HL-60 (cell line): ENCODE measurements at regions not wholly inside any gene's neighbourhood (a gene's known extent, or its start where the extent isn't known, plus 50 kb on each side); places are given as distances from the start of the nearest gene placed in this dataset.
"Not testable (repeated sequence)": the region's sequence is repeated elsewhere in the genome, so short reads cannot be mapped to it uniquely, and the experiment has no call there.

ENCODE experiments used
- DNase-seq, 2 experiments: peaks; one replicate each; pipeline ENCODE4 v3.0.0-alpha.2; 2010 to 2020; ENCODE audit warnings: low read depth in 1 of 2, low spot score in 1 of 2
- H3K27ac ChIP-seq: fragments of 250-450 bp; sonication (Bioruptor Pico); replicated peaks from 2 replicates; pipeline ENCODE4 v1.5.1; 2020; ENCODE audit warnings: mild to moderate bottlenecking, moderate library complexity
- H3K27me3 ChIP-seq: fragments of 250-450 bp; sonication (Bioruptor Pico); 2 replicates; pipeline ENCODE4 v1.5.1; 2021; ENCODE audit warnings: mild to moderate bottlenecking, moderate library complexity; ENCODE audit not compliant: insufficient read depth, poor library complexity, severe bottlenecking
- H3K4me3 ChIP-seq: replicated peaks from 2 replicates; pipeline ENCODE4 v1.5.1; 2011; ENCODE audit warnings: mild to moderate bottlenecking, control low read depth, low read length; ENCODE audit not compliant: insufficient read depth
- CTCF ChIP-seq: IDR thresholded peaks from one replicate; pipeline ENCODE4 v1.5.1; 2011; ENCODE audit warnings: low read length, control low read depth, inconsistent platforms; ENCODE audit not compliant: insufficient read depth
- GABPA ChIP-seq: IDR thresholded peaks from 2 replicates; pipeline ENCODE4 v1.6.1; 2012; ENCODE audit warnings: low read depth
- POLR2AphosphoS5 ChIP-seq: IDR thresholded peaks from 2 replicates; pipeline ENCODE4 v1.6.1; 2012; ENCODE audit warnings: low read depth
- REST ChIP-seq: IDR thresholded peaks from 2 replicates; pipeline ENCODE4 v1.6.1; 2012; ENCODE audit warnings: low read depth; ENCODE audit not compliant: insufficient replicate concordance
- SPI1 ChIP-seq: IDR thresholded peaks from 2 replicates; pipeline ENCODE4 v1.6.1; 2012; ENCODE audit warnings: low read depth, mild to moderate bottlenecking, borderline replicate concordance

GRCh38 chr6:157753801-157754200 lies 69.2 kb upstream of the SNX9 start:
- not testable (repeated sequence) for DNase-seq, H3K27me3 ChIP-seq, H3K27ac ChIP-seq, H3K4me3 ChIP-seq

- Histone ChIP-seq H3K4me3 (no peak overlapping the region), H3K27me3 (no peaks in the 10 kb centered on the region), H3K27ac (no peak overlapping the region)
- no peak for DNase-seq
- TF ChIP-seq POLR2AphosphoS5 (no peak), CTCF (no peak), GABPA (no peak), SPI1 (no peak), REST (no peak)
These were observed 68.7 kb upstream of the SNX9 start for GRCh38 chr6:157754351-157754750.

- H3K27ac ChIP-seq = no peak overlapping the region
These were observed 67.9 kb upstream of the SNX9 start for GRCh38 chr6:157755032-157755745.

More at GRCh38 chr6:157755032-157755745, 67.9 kb upstream of the SNX9 start:
- Histone ChIP-seq H3K4me3 (no peak overlapping the region), H3K27me3 (no peaks in the 10 kb centered on the region)
- no peak for DNase-seq
- TF ChIP-seq SPI1 (no peak), REST (no peak), CTCF (no peak), GABPA (no peak), POLR2AphosphoS5 (no peak)
